A549 (cell line): ENCODE measurements at regions not wholly inside any gene's neighbourhood (a gene's known extent, or its start where the extent isn't known, plus 50 kb on each side); places are given as distances from the start of the nearest gene placed in this dataset.

ENCODE experiments used
- ATAC-seq, 2 experiments: fragments of 200-7000 bp in 1 of 2; fragments of >200 bp in 1 of 2; cut with Nextera tagmentation in 1 of 2; cut with Tn5 transposase in 1 of 2; 3 replicates each; pipeline versions ENCODE4 v1.8.0 to v1.9.1; 2018 to 2020; ENCODE audit warnings: mild to moderate bottlenecking in 1 of 2, moderate library complexity in 1 of 2
- CTCF ChIA-PET: fragments of 300-600 bp; sonication (Branson Sonifier 250); formaldehyde crosslinking; extraction: SDS; loops from one replicate; lab custom pipeline; 2021; ENCODE audit warnings: antibody characterized with exemption, inconsistent platforms; lab: Yijun Ruan, JAX
- POLR2A ChIA-PET: fragments of 350-600 bp; formaldehyde crosslinking; extraction: SDS; loops from one replicate; lab custom pipeline; 2021; ENCODE audit warnings: antibody characterized with exemption, inconsistent platforms; lab: Yijun Ruan, JAX
- DNase-seq, 2 experiments: peaks; one replicate each; pipeline versions ENCODE4 v3.0.0 to v3.0.0-alpha.2; 2011 to 2016; ENCODE audit warnings: low read depth in 1 of 2, low spot score in 1 of 2
- FAIRE-seq: peaks from 2 replicates; lab custom pipeline; 2011; peaks lifted over from hg19 to GRCh38; lab: Jason Lieb, UNC
- H3K27ac ChIP-seq, 2 experiments: fragments of >200 bp; sonication (Bioruptor Twin); formaldehyde crosslinking; 3 replicates each; pipeline ENCODE4 v1.5.1; 2016 to 2017
- H3K4me1 ChIP-seq: fragments of >200 bp; sonication (Bioruptor Twin); formaldehyde crosslinking; 3 replicates; pipeline ENCODE4 v1.6.1; 2016
- H3K4me2 ChIP-seq: fragments of >200 bp; sonication (Bioruptor Twin); formaldehyde crosslinking; 3 replicates; pipeline ENCODE4 v1.6.1; 2016
- H3K4me3 ChIP-seq: fragments of >200 bp; sonication (Bioruptor Twin); formaldehyde crosslinking; 3 replicates; pipeline ENCODE4 v1.5.1; 2016
- H3K9me3 ChIP-seq: fragments of >200 bp; sonication (Bioruptor Twin); formaldehyde crosslinking; 3 replicates; pipeline ENCODE4 v1.6.1; 2016
- BCL3 ChIP-seq: fragments of >200 bp; sonication (Bioruptor Twin); formaldehyde crosslinking; IDR thresholded peaks from 3 replicates; pipeline ENCODE4 v1.6.1; 2016
- BHLHE40 ChIP-seq: IDR thresholded peaks from 2 replicates; pipeline ENCODE4 v1.6.1; 2012; ENCODE audit warnings: low read depth, low read length, inconsistent platforms
- EP300 ChIP-seq, 2 experiments: fragments of >200 bp; sonication (Bioruptor Twin); formaldehyde crosslinking; IDR thresholded peaks; 2 replicates in 1 of 2; 3 replicates in 1 of 2; pipeline ENCODE4 v1.6.1; 2016 to 2017
- ESRRA ChIP-seq: fragments of 150-350 bp; IDR thresholded peaks from 2 replicates; pipeline ENCODE4 v1.6.1; 2014; ENCODE audit warnings: mild to moderate bottlenecking, low read length, borderline replicate concordance
- FOSB ChIP-seq: fragments of 250-450 bp; sonication (Bioruptor Pico); IDR thresholded peaks from 2 replicates; pipeline ENCODE4 v1.5.0; 2020; ENCODE audit warnings: mild to moderate bottlenecking, moderate library complexity
- FOSL2 ChIP-seq, 2 experiments: fragments of 450-650 bp in 1 of 2; fragments of >200 bp in 1 of 2; sonication (Bioruptor Twin) in 1 of 2; formaldehyde crosslinking; IDR thresholded peaks; 2 replicates each; pipeline versions ENCODE4 v1.5.0 to v1.6.1; 2016 to 2020; ENCODE audit warnings: mild to moderate bottlenecking in 1 of 2, moderate library complexity in 1 of 2
- FOXS1 ChIP-seq: fragments of 250-450 bp; sonication (Bioruptor Pico); IDR thresholded peaks from 2 replicates; pipeline ENCODE4 v1.5.0; 2020; ENCODE audit warnings: mild to moderate bottlenecking, moderate library complexity
- GATA3 ChIP-seq: IDR thresholded peaks from 2 replicates; pipeline ENCODE4 v1.6.1; 2012; ENCODE audit warnings: borderline replicate concordance
- HDAC2 ChIP-seq: fragments of 200-600 bp; sonication (generic); IDR thresholded peaks from 2 replicates; pipeline ENCODE4 v1.6.1; 2016
- HEYL ChIP-seq: fragments of 250-450 bp; sonication (Bioruptor Pico); IDR thresholded peaks from 2 replicates; pipeline ENCODE4 v1.8.0; 2021; ENCODE audit warnings: mild to moderate bottlenecking, moderate library complexity
- HMGXB4 ChIP-seq: fragments of 250-450 bp; sonication (Bioruptor Pico); IDR thresholded peaks from 2 replicates; pipeline ENCODE4 v1.5.0; 2021; ENCODE audit warnings: mild to moderate bottlenecking, moderate library complexity, borderline replicate concordance
- HOXB13 ChIP-seq: fragments of 250-450 bp; sonication (Bioruptor Pico); IDR thresholded peaks from 2 replicates; pipeline ENCODE4 v1.5.0; 2020; ENCODE audit warnings: low read depth, mild to moderate bottlenecking, moderate library complexity
- JUN ChIP-seq, 2 experiments: fragments of >200 bp; sonication (Bioruptor Twin); formaldehyde crosslinking; IDR thresholded peaks; 2 replicates in 1 of 2; 3 replicates in 1 of 2; pipeline ENCODE4 v1.6.1; 2016 to 2017
- MAX ChIP-seq: IDR thresholded peaks from 2 replicates; pipeline ENCODE4 v1.6.1; 2012
- MAZ ChIP-seq: fragments of 150-350 bp; IDR thresholded peaks from 2 replicates; pipeline ENCODE4 v1.6.1; 2014; ENCODE audit warnings: antibody characterized with exemption, low read depth, low read length, borderline replicate concordance
- MYC ChIP-seq: IDR thresholded peaks from 2 replicates; pipeline ENCODE4 v1.6.1; 2012; ENCODE audit warnings: mild to moderate bottlenecking, inconsistent platforms, low read length, improper control_type of control experiment, borderline replicate concordance
- NR3C1 ChIP-seq: fragments of >200 bp; sonication (Bioruptor Twin); formaldehyde crosslinking; IDR thresholded peaks from 3 replicates; pipeline ENCODE4 v1.6.1; 2017
- PHF8 ChIP-seq: fragments of 200-600 bp; sonication (generic); IDR thresholded peaks from 2 replicates; pipeline ENCODE4 v1.6.1; 2016; ENCODE audit warnings: low read depth, mild to moderate bottlenecking, antibody characterized with exemption, moderate library complexity, borderline replicate concordance
- POLR2AphosphoS2 ChIP-seq: conservative IDR thresholded peaks from 2 replicates; pipeline ENCODE4 v1.6.1; 2012; ENCODE audit warnings: low read length, improper control_type of control experiment, inconsistent platforms
- RARB ChIP-seq: fragments of 250-450 bp; sonication (Bioruptor Pico); IDR thresholded peaks from 2 replicates; pipeline ENCODE4 v1.8.0; 2021; ENCODE audit warnings: mild to moderate bottlenecking, moderate library complexity
- RFX5 ChIP-seq: fragments of 450-650 bp; IDR thresholded peaks from 2 replicates; pipeline ENCODE4 v1.7.1; 2014; ENCODE audit warnings: antibody characterized with exemption, mild to moderate bottlenecking, moderate library complexity
- RNF2 ChIP-seq: fragments of 200-600 bp; sonication (generic); IDR thresholded peaks from 2 replicates; pipeline ENCODE4 v1.6.1; 2016; ENCODE audit warnings: low read depth, mild to moderate bottlenecking, antibody characterized with exemption, moderate library complexity, borderline replicate concordance
- TP53 ChIP-seq: fragments of 250-450 bp; sonication (Bioruptor Pico); IDR thresholded peaks from 2 replicates; pipeline ENCODE4 v1.5.0; 2021; ENCODE audit warnings: mild to moderate bottlenecking, moderate library complexity
- USF2 ChIP-seq: fragments of 450-650 bp; IDR thresholded peaks from 2 replicates; pipeline ENCODE4 v1.6.1; 2014; ENCODE audit warnings: antibody characterized with exemption
- WGBS: methylation state at CpG from one replicate; pipeline ENCODE4 v1.1.6; 2017; ENCODE audit errors: missing lambda C conversion rate; 5-methylcytosine and 5-hydroxymethylcytosine counted together

- FAIRE-seq (no peak), ATAC-seq (no peak), DNase-seq (no peak)
- no peaks in the 10 kb centered on the region for H3K9me3 ChIP-seq
- H3K27ac ChIP-seq, result peak overlapping the region; percentile 94 to 95
- POLR2A ChIA-PET, result interaction anchor here (0.9 to 1.6 kb wide), 2 partner anchors 9 to 362 kb away, joined by 4 to 5 read pairs; partner anchors contain the start of gene IRF2BP2
- no peak for TF ChIP-seq MYC
- no peak for TF ChIP-seq HOXB13
- TF ChIP-seq RARB (CRISPR knock-in tag), result no peak
- no peak for TF ChIP-seq GATA3
- TF ChIP-seq FOXS1 (CRISPR knock-in tag), result no peak
- no peak for TF ChIP-seq BCL3
- no peak for TF ChIP-seq RNF2
- no peak for TF ChIP-seq HEYL (CRISPR knock-in tag)
- TF ChIP-seq MAZ, result no peak
- no peak for TF ChIP-seq NR3C1
- TF ChIP-seq, all 56 proteins: peak for 0
- Histone ChIP-seq H3K4me3 (no peak overlapping the region), H3K4me1 (peaks cover 73% of the 10 kb centered on the region), H3K4me2 (0 out of 3 replicates have a peak overlapping the region, but pooled peaks have one; percentile 2)
- WGBS, result 89% methylated on average over 9 of the region's 9 CpGs
- CTCF ChIA-PET, result interaction anchor here (1.6 to 12.5 kb wide), 3 partner anchors 14 to 133 kb away, joined by 5 to 94 read pairs (median 5); no protein-coding TSS in a partner anchor
Measured at GRCh38 chr1:234971586-234972297, 156.9 kb downstream of the TOMM20 start.

GRCh38 chr1:234970731-234971476 is 157.7 kb downstream of the TOMM20 start:
- DNase-seq, result no peak
- Histone ChIP-seq H3K4me2 (0 out of 3 replicates have a peak overlapping the region, but pooled peaks have one; percentile 2), H3K9me3 (no peaks in the 10 kb centered on the region), H3K4me3 (no peak overlapping the region), H3K4me1 (peaks cover 67% of the 10 kb centered on the region), H3K27ac (peak overlapping the region; percentile 94 to 95)
- TF ChIP-seq MAX, result 0 out of 2 replicates have a peak, but pooled peaks have one; percentile 27
- TF ChIP-seq RNF2, result no peak
- ATAC-seq, result no peak
- ChIA-PET POLR2A (interaction anchor here (1.6 kb wide), 1 partner anchor 361 kb away, joined by 5 read pairs; the partner anchor contains the start of gene IRF2BP2), CTCF (interaction anchor here (0.6 to 12.5 kb wide), 5 partner anchors 14 to 373 kb away, joined by 3 to 94 read pairs (median 4); no protein-coding TSS in a partner anchor)
- no peak for FAIRE-seq
- WGBS, result 87% methylated on average over 12 of the region's 12 CpGs

GRCh38 chr1:234970401-234970730 is 158.3 kb downstream of the TOMM20 start:
- no peak for TF ChIP-seq HDAC2
- no peak for TF ChIP-seq JUN (IDR thresholded peaks at IDR 0.05)
- TF ChIP-seq MAZ, result no peak
- no peak for TF ChIP-seq ESRRA
- TF ChIP-seq RNF2, result no peak
- TF ChIP-seq EP300 (IDR thresholded peaks at IDR 0.05), result no peak
- no peak for TF ChIP-seq RARB (CRISPR knock-in tag)
- no peak for TF ChIP-seq USF2
- no peak for TF ChIP-seq FOSL2 (IDR thresholded peaks at IDR 0.05)
- no peak for TF ChIP-seq FOSL2 (CRISPR knock-in tag; IDR thresholded peaks at IDR 0.05)
- TF ChIP-seq HOXB13, result no peak
- TF ChIP-seq BHLHE40, result no peak
- no peak for TF ChIP-seq MYC
- TF ChIP-seq POLR2AphosphoS2, result no peak
- TF ChIP-seq GATA3, result no peak
- TF ChIP-seq TP53 (CRISPR knock-in tag), result no peak
- TF ChIP-seq FOSB (CRISPR knock-in tag), result no peak
- TF ChIP-seq RFX5, result no peak
- no peak for TF ChIP-seq PHF8
- TF ChIP-seq HMGXB4 (CRISPR knock-in tag), result no peak
- TF ChIP-seq, all 56 proteins: peak for 0
- DNase-seq, result no peak
- Histone ChIP-seq H3K9me3 (no peaks in the 10 kb centered on the region), H3K4me3 (no peak overlapping the region), H3K4me1 (peaks cover 66% of the 10 kb centered on the region), H3K4me2 (no peak overlapping the region), H3K27ac (peak overlapping the region; percentile 94 to 95)
- no peak for FAIRE-seq
- no peak for ATAC-seq
- WGBS, result 87% methylated on average over 4 of the region's 4 CpGs
- ChIA-PET CTCF (interaction anchor here (0.6 to 12.5 kb wide), 4 partner anchors 19 to 372 kb away, joined by 3 to 94 read pairs (median 4); no protein-coding TSS in a partner anchor), POLR2A (no interaction called here)
